Naive thymus-derived CD4-positive, alpha-beta T cell (primary cell): ENCODE measurements at regions not wholly inside any gene's neighbourhood (a gene's known extent, or its start where the extent isn't known, plus 50 kb on each side); places are given as distances from the start of the nearest gene placed in this dataset.

ENCODE experiments used
- ATAC-seq: fragments of 150-1000 bp; cut with Tn5 transposase; 2 replicates; pipeline ENCODE4 v1.10.0; 2021; ENCODE audit warnings: mild to moderate bottlenecking, moderate library complexity
- CTCF ChIA-PET: fragments of 350-600 bp; sonication (Branson Sonifier 250); formaldehyde crosslinking; loops from one replicate; lab custom pipeline; 2021; ENCODE audit warnings: antibody characterized with exemption; lab: Charles Lee
- POLR2A ChIA-PET: fragments of 350-600 bp; sonication (Branson Sonifier 250); formaldehyde crosslinking; loops from one replicate; lab custom pipeline; 2021; ENCODE audit warnings: antibody characterized with exemption, inconsistent platforms; lab: Charles Lee
- DNase-seq, 9 donors: peaks; one replicate each; pipeline versions ENCODE4 v3.0.0 to v3.0.0-alpha.2; 2020 to 2022; ENCODE audit warnings: mixed read lengths in 1 of 9
- H3K27ac ChIP-seq: one replicate; pipeline ENCODE4 v1.7.0; 2013; ENCODE audit warnings: mild to moderate bottlenecking, low read depth, low read length, moderate library complexity
- H3K27me3 ChIP-seq, 2 donors: one replicate each; pipeline ENCODE4 v1.7.0; 2013; ENCODE audit warnings: low read length in 2 of 2, mild to moderate bottlenecking in 2 of 2, moderate library complexity in 2 of 2; ENCODE audit not compliant: control insufficient read depth in 2 of 2, insufficient read depth in 2 of 2
- H3K36me3 ChIP-seq, 3 experiments: 1 replicate in 2 of 3; 2 replicates in 1 of 3; pipeline ENCODE4 v1.7.0; 2013; ENCODE audit warnings: low read length in 3 of 3, mild to moderate bottlenecking in 3 of 3, moderate library complexity in 1 of 3; ENCODE audit not compliant: insufficient read depth in 3 of 3, control insufficient read depth in 2 of 3
- H3K4me1 ChIP-seq, 2 donors: one replicate each; pipeline ENCODE4 v1.7.0; 2013; ENCODE audit warnings: low read length in 2 of 2, mild to moderate bottlenecking in 2 of 2, moderate library complexity in 1 of 2; ENCODE audit not compliant: control insufficient read depth in 2 of 2, insufficient read depth in 2 of 2
- H3K4me3 ChIP-seq: 2 replicates; pipeline ENCODE4 v1.7.0; 2013; ENCODE audit warnings: mild to moderate bottlenecking, low read length
- H3K9me3 ChIP-seq, 3 experiments: 1 replicate in 2 of 3; 2 replicates in 1 of 3; pipeline ENCODE4 v1.7.0; 2013; ENCODE audit warnings: low read length in 3 of 3; ENCODE audit not compliant: control insufficient read depth in 2 of 3
- H3K27ac Mint-ChIP-seq, 9 donors: one replicate each; pipeline ENCODE4 v1.8.0; 2020 to 2022; ENCODE audit warnings: mixed read lengths in 9 of 9, mild to moderate bottlenecking in 8 of 9, moderate library complexity in 5 of 9, inconsistent platforms in 2 of 9
- H3K27me3 Mint-ChIP-seq, 5 donors: one replicate each; pipeline ENCODE4 v1.8.0; 2021 to 2022; ENCODE audit warnings: mixed read lengths in 5 of 5, mild to moderate bottlenecking in 1 of 5
- H3K36me3 Mint-ChIP-seq, 5 donors: one replicate each; pipeline ENCODE4 v1.8.0; 2020 to 2022; ENCODE audit warnings: mixed read lengths in 5 of 5, mild to moderate bottlenecking in 3 of 5, inconsistent platforms in 1 of 5
- H3K4me1 Mint-ChIP-seq, 7 donors: one replicate each; pipeline ENCODE4 v1.8.0; 2020 to 2022; ENCODE audit warnings: mixed read lengths in 7 of 7, mild to moderate bottlenecking in 3 of 7, inconsistent platforms in 1 of 7
- H3K4me3 Mint-ChIP-seq, 10 donors: one replicate each; pipeline ENCODE4 v1.8.0; 2020 to 2022; ENCODE audit warnings: mild to moderate bottlenecking in 10 of 10, mixed read lengths in 10 of 10, moderate library complexity in 6 of 10, inconsistent platforms in 2 of 10
- H3K9me3 Mint-ChIP-seq, 11 donors: one replicate each; pipeline ENCODE4 v1.8.0; 2020 to 2022; ENCODE audit warnings: mixed read lengths in 11 of 11, mild to moderate bottlenecking in 4 of 11, inconsistent platforms in 1 of 11, moderate library complexity in 1 of 11
- intact Hi-C, 2 donors: fragments of 100-400 bp; cut with micrococcal nuclease; formaldehyde crosslinking; loops; one replicate each; pipeline ENCODE4 v1.15.1; 2023

GRCh38 chr5:12743582-12743981 is 839.3 kb upstream of the CTNND2 start:
- Histone ChIP-seq H3K9me3 (no peaks in the 10 kb centered on the region), H3K4me1 (no peaks in the 10 kb centered on the region), H3K27ac (no peak overlapping the region), H3K27me3 (no peaks in the 10 kb centered on the region), H3K36me3 (no peaks in the 10 kb centered on the region), H3K4me3 (no peak overlapping the region)
- intact Hi-C loops = no loop called here
- Mint-ChIP-seq H3K36me3 (peaks cover 0 to 4% (median 0%) of the 10 kb centered on the region in 5 donors), H3K27me3 (no peaks in the 10 kb centered on the region), H3K4me1 (no peaks in the 10 kb centered on the region), H3K27ac (no peak overlapping the region), H3K9me3 (peaks cover 0 to 16% (median 6%) of the 10 kb centered on the region in 11 donors), H3K4me3 (no peak overlapping the region)
- ChIA-PET POLR2A (no interaction called here), CTCF (no interaction called here)
- DNase-seq (no peak), ATAC-seq (no peak)

GRCh38 chr5:12730354-12730753 is 826.1 kb upstream of the CTNND2 start:
- no peak overlapping the region for H3K27ac Mint-ChIP-seq
- no peaks in the 10 kb centered on the region for H3K4me1 Mint-ChIP-seq
- H3K9me3 Mint-ChIP-seq = peaks cover 0 to 31% (median 8%) of the 10 kb centered on the region in 11 donors
- peaks cover 0 to 5% (median 0%) of the 10 kb centered on the region in 3 experiments for H3K9me3 ChIP-seq
- ChIA-PET CTCF (no interaction called here), POLR2A (no interaction called here)
- H3K27me3 Mint-ChIP-seq = no peaks in the 10 kb centered on the region
- H3K36me3 ChIP-seq = no peaks in the 10 kb centered on the region
- no peak overlapping the region for H3K27ac ChIP-seq
- no peak overlapping the region for H3K4me3 Mint-ChIP-seq
- H3K4me1 ChIP-seq = no peaks in the 10 kb centered on the region
- intact Hi-C loops = no loop called here
- no peaks in the 10 kb centered on the region for H3K36me3 Mint-ChIP-seq
- no peaks in the 10 kb centered on the region for H3K27me3 ChIP-seq
- no peak for DNase-seq
- H3K4me3 ChIP-seq = no peak overlapping the region
- no peak for ATAC-seq

DNA sequence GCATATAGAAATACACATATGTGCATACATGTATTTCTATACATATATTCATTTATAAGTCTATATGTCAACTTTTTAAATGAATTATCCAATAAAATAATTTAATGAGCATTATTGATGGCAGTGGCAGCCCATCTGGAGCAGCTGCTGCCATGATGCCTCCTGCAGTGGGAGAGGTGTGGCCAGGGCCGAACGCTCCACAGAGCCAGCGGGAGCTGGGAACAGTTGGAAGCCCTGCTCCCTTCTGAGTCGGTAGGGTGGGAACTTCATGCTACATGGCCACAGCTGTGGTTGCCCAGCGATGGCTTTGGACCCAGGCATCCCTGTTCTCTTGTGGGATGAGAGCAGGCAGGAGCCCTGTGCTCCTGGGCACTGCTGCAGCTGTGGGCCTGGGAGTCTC is 812.4 kb upstream of the CTNND2 start:
- Histone ChIP-seq H3K27ac (no peak overlapping the region), H3K4me1 (no peaks in the 10 kb centered on the region), H3K27me3 (no peaks in the 10 kb centered on the region), H3K4me3 (no peak overlapping the region), H3K9me3 (no peaks in the 10 kb centered on the region), H3K36me3 (no peaks in the 10 kb centered on the region)
- Mint-ChIP-seq H3K27ac (no peak overlapping the region), H3K4me1 (no peaks in the 10 kb centered on the region), H3K4me3 (no peak overlapping the region), H3K9me3 (peaks cover 0 to 18% (median 8%) of the 10 kb centered on the region in 11 donors), H3K27me3 (no peaks in the 10 kb centered on the region), H3K36me3 (no peaks in the 10 kb centered on the region)
- no peak for ATAC-seq
- DNase-seq = no peak
- POLR2A ChIA-PET = no interaction called here
- intact Hi-C loops = no loop called here
- CTCF ChIA-PET = no interaction called here

GRCh38 chr5:12707560-12707959 is 803.3 kb upstream of the CTNND2 start:
- peaks cover 0 to 21% (median 6%) of the 10 kb centered on the region in 11 donors for H3K9me3 Mint-ChIP-seq
- H3K4me3 ChIP-seq = no peak overlapping the region
- H3K4me1 ChIP-seq = no peaks in the 10 kb centered on the region
- intact Hi-C loops = no loop called here
- no peaks in the 10 kb centered on the region for H3K9me3 ChIP-seq
- no peak overlapping the region for H3K4me3 Mint-ChIP-seq
- no peak for DNase-seq
- ATAC-seq = no peak
- H3K4me1 Mint-ChIP-seq = no peaks in the 10 kb centered on the region
- H3K27me3 ChIP-seq = no peaks in the 10 kb centered on the region
- H3K36me3 Mint-ChIP-seq = no peaks in the 10 kb centered on the region
- H3K27ac Mint-ChIP-seq = no peak overlapping the region
- ChIA-PET CTCF (no interaction called here), POLR2A (no interaction called here)
- no peaks in the 10 kb centered on the region for H3K36me3 ChIP-seq
- no peak overlapping the region for H3K27ac ChIP-seq
- H3K27me3 Mint-ChIP-seq = no peaks in the 10 kb centered on the region

GRCh38 chr5:12704955-12705354 is 800.7 kb upstream of the CTNND2 start:
- H3K4me3 ChIP-seq = no peak overlapping the region
- no peak for ATAC-seq
- H3K4me1 ChIP-seq = no peaks in the 10 kb centered on the region
- POLR2A ChIA-PET = no interaction called here
- Mint-ChIP-seq H3K27me3 (no peaks in the 10 kb centered on the region), H3K9me3 (peaks cover 0 to 28% (median 7%) of the 10 kb centered on the region in 11 donors), H3K4me3 (no peak overlapping the region), H3K27ac (no peak overlapping the region), H3K36me3 (no peaks in the 10 kb centered on the region), H3K4me1 (no peaks in the 10 kb centered on the region)
- CTCF ChIA-PET = no interaction called here
- no peaks in the 10 kb centered on the region for H3K36me3 ChIP-seq
- intact Hi-C loops = no loop called here
- DNase-seq = no peak
- H3K27me3 ChIP-seq = no peaks in the 10 kb centered on the region
- H3K27ac ChIP-seq = no peak overlapping the region
- H3K9me3 ChIP-seq = no peaks in the 10 kb centered on the region

- no peak overlapping the region for H3K4me3 Mint-ChIP-seq
- POLR2A ChIA-PET = no interaction called here
- CTCF ChIA-PET = no interaction called here
- H3K9me3 Mint-ChIP-seq = peaks cover 0 to 28% (median 7%) of the 10 kb centered on the region in 11 donors
- ATAC-seq (no peak), DNase-seq (no peak)
- no peaks in the 10 kb centered on the region for H3K27me3 Mint-ChIP-seq
- Histone ChIP-seq H3K4me3 (no peak overlapping the region), H3K4me1 (no peaks in the 10 kb centered on the region), H3K36me3 (no peaks in the 10 kb centered on the region), H3K9me3 (no peaks in the 10 kb centered on the region), H3K27me3 (no peaks in the 10 kb centered on the region), H3K27ac (no peak overlapping the region)
- H3K4me1 Mint-ChIP-seq = no peaks in the 10 kb centered on the region
- intact Hi-C loops = no loop called here
- H3K36me3 Mint-ChIP-seq = no peaks in the 10 kb centered on the region
- no peak overlapping the region for H3K27ac Mint-ChIP-seq
Measured at GRCh38 chr5:12703254-12703653, 799.0 kb upstream of the CTNND2 start.

DNA sequence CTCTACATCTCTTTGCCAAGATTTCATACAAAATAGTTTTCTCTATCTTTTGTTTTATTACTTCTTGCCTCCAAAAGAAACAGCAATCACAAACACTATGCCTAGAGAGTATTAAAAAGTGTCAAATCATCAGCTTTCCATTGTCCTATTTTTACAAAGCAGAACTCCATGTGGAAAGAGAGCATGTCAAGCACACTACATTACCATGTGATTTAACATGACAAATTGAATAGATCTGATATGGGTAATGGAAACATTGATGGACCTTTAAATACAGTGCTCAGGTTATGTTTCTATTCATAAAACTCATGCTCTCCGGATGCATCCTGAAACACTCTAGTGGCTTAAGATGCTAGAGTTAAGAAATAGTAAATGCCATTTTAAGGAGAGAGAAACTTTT is 791.4 kb upstream of the CTNND2 start:
- no peaks in the 10 kb centered on the region for H3K27me3 Mint-ChIP-seq
- H3K27ac Mint-ChIP-seq = no peak overlapping the region
- H3K36me3 Mint-ChIP-seq = peaks cover 0 to 4% (median 0%) of the 10 kb centered on the region in 5 donors

More for the DNA sequence above, 791.4 kb upstream of the CTNND2 start:
- DNase-seq (no peak), ATAC-seq (no peak)
- Histone ChIP-seq H3K27me3 (no peaks in the 10 kb centered on the region), H3K4me1 (no peaks in the 10 kb centered on the region), H3K36me3 (no peaks in the 10 kb centered on the region), H3K9me3 (no peaks in the 10 kb centered on the region), H3K27ac (no peak overlapping the region), H3K4me3 (no peak overlapping the region)
- ChIA-PET POLR2A (no interaction called here), CTCF (no interaction called here)
- H3K4me3 Mint-ChIP-seq = no peak overlapping the region
- intact Hi-C loops = no loop called here
- H3K4me1 Mint-ChIP-seq = no peaks in the 10 kb centered on the region
- peaks cover 0 to 21% (median 5%) of the 10 kb centered on the region in 11 donors for H3K9me3 Mint-ChIP-seq
